Psoas muscle (tissue), 7 donors: ENCODE measurements at regions not wholly inside any gene's neighbourhood (a gene's known extent, or its start where the extent isn't known, plus 50 kb on each side); places are given as distances from the start of the nearest gene placed in this dataset.

Experiments used
- ATAC-seq, 4 donors: fragments of 200-7000 bp; cut with Tn5 transposase; one replicate each; pipeline ENCODE4 v1.9.1; 2020; ENCODE audit warnings: moderate library complexity in 3 of 4, mild to moderate bottlenecking in 2 of 4
- DNase-seq, 2 donors: peaks; one replicate each; pipeline ENCODE4 v3.0.0-alpha.2; 2020
- H3K27ac ChIP-seq: fragments of 200-600 bp; one replicate; pipeline ENCODE4 v1.8.0; 2022
- H3K27me3 ChIP-seq, 3 donors: fragments of 200-600 bp in 1 of 3; one replicate each; pipeline versions ENCODE4 v1.6.1 to v1.8.0; 2013 to 2022; ENCODE audit warnings: low read length in 2 of 3, mild to moderate bottlenecking in 2 of 3, moderate library complexity in 1 of 3; ENCODE audit not compliant: insufficient read depth in 3 of 3
- H3K36me3 ChIP-seq, 2 donors: fragments of 200-600 bp in 1 of 2; one replicate each; pipeline versions ENCODE4 v1.6.1 to v1.8.0; 2013 to 2022; ENCODE audit warnings: low read depth in 1 of 2, mild to moderate bottlenecking in 1 of 2, moderate library complexity in 1 of 2; ENCODE audit not compliant: insufficient read depth in 1 of 2
- H3K4me1 ChIP-seq: fragments of 200-600 bp; one replicate; pipeline ENCODE4 v1.8.0; 2022
- H3K4me3 ChIP-seq: fragments of 200-600 bp; one replicate; pipeline ENCODE4 v1.8.0; 2022; ENCODE audit warnings: mild to moderate bottlenecking
- H3K9me3 ChIP-seq: fragments of 200-600 bp; one replicate; pipeline ENCODE4 v1.8.0; 2022
- CTCF ChIP-seq: fragments of 200-600 bp; IDR thresholded peaks from one replicate; pipeline ENCODE4 v1.8.0; 2022; ENCODE audit warnings: antibody characterized with exemption
- WGBS, 3 donors: extraction: QIAGEN DNeasy Blood & Tissue Kit; methylation state at CpG; one replicate each; pipeline versions ENCODE4 v1.1.6 to v1.1.7; 2013; 5-methylcytosine and 5-hydroxymethylcytosine counted together
- intact Hi-C, 2 donors: fragments of 100-400 bp; cut with DNase I; formaldehyde crosslinking; loops; one replicate each; pipeline versions ENCODE4 v1.11.0 to v1.14.2; 2022
- donor health status: healthy with polysubstance abuse.
- donor health status: DM: no; HTN: no; CAD: no; lungs with moderate emphysema.
- donor health status: Bipolar disorder and iron deficiency.
- donor health status: healthy.
- donor health status: DM: yes; HTN: yes; CAD: no.
- donor health status: DM: no; HTN: no; CAD: no.
- donor health status: DM: yes; HTN: yes; CAD: no.

- TF ChIP-seq CTCF, result no peak
Measured at GRCh38 chr2:74755386-74755785, 78.5 kb upstream of the HK2 start.

DNA sequence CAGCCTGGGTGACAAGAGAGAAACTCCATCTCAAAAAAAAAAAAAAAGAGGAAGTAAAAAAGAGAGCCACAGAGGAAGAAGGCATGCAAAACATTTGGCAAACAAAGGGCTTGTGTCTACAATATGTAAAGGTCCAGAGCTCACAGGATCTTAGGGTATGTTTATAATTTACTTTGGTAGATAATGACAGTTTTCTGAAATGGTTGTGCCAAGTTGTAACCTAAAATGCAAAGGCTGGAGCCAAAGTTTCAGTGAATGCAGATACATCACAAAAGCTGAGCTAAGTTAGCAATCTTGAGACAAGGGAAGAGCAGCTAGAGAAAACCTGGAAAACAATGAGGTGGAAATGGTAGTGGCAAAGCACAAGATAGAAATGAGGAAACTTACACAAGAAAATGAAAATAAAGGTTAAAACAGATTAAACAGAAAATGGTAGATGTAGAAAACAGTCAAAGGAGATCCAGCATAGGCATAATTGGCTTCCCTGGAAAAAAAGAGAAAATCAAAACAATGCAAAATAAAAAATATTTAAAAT is 77.5 kb upstream of the HK2 start:
- Histone ChIP-seq H3K4me1 (no peaks in the 10 kb centered on the region), H3K27me3 (no peaks in the 10 kb centered on the region), H3K9me3 (peaks cover 15% of the 10 kb centered on the region), H3K36me3 (no peaks in the 10 kb centered on the region), H3K27ac (no peak overlapping the region), H3K4me3 (no peak overlapping the region)
- ATAC-seq, result no peak
- TF ChIP-seq CTCF, result no peak
- DNase-seq, result no peak
- intact Hi-C loops, result no loop called here

More at GRCh38 chr2:74755386-74755785, 78.5 kb upstream of the HK2 start:
- H3K4me3 ChIP-seq, result no peak overlapping the region
- peaks cover 15% of the 10 kb centered on the region for H3K9me3 ChIP-seq
- ATAC-seq (no peak), DNase-seq (no peak)
- H3K27me3 ChIP-seq, result no peaks in the 10 kb centered on the region
- no peaks in the 10 kb centered on the region for H3K36me3 ChIP-seq
- intact Hi-C loops, result no loop called here
- 80 to 84% (median 82%) methylated on average over 4 of the region's 4 CpGs for WGBS, 3 donors
- H3K4me1 ChIP-seq, result no peaks in the 10 kb centered on the region
- H3K27ac ChIP-seq, result no peak overlapping the region

GRCh38 chr2:74759986-74760385 is 73.9 kb upstream of the HK2 start:
- H3K36me3 ChIP-seq, result no peaks in the 10 kb centered on the region
- H3K4me3 ChIP-seq, result no peak overlapping the region
- no peak for TF ChIP-seq CTCF
- H3K4me1 ChIP-seq, result no peaks in the 10 kb centered on the region
- intact Hi-C loops, result no loop called here
- H3K27me3 ChIP-seq, result no peaks in the 10 kb centered on the region
- peaks cover 15% of the 10 kb centered on the region for H3K9me3 ChIP-seq
- H3K27ac ChIP-seq, result no peak overlapping the region
- ATAC-seq (no peak), DNase-seq (no peak)

- ATAC-seq, result no peak
- 73 to 85% (median 78%) methylated on average over 6 of the region's 6 CpGs for WGBS, 3 donors
- no peak for TF ChIP-seq CTCF
- Histone ChIP-seq H3K4me3 (no peak overlapping the region), H3K36me3 (no peaks in the 10 kb centered on the region), H3K27me3 (no peaks in the 10 kb centered on the region), H3K4me1 (no peaks in the 10 kb centered on the region), H3K9me3 (peaks cover 15% of the 10 kb centered on the region), H3K27ac (no peak overlapping the region)
- intact Hi-C loops, result no loop called here
- no peak for DNase-seq
Measured at GRCh38 chr2:74760875-74761630, 72.9 kb upstream of the HK2 start.

DNA sequence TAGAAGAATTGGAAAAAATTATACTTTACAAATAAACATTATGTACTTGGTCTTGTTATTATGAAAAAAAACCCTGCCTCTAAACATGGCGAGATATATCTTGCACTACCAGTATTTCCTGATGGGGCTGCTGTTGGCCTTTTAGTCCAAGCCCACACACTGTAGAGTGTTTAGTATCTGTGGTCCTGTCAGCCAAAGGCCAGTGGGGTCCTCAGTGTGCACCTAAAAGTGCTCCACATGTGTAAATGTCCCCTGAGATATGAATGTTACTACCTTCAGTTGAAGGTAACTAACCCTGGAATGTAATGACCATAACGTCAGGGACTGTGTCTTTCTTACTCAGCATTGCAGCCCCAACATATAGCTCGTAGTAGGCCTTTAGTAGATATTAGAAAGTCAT is 71.1 kb upstream of the HK2 start:
- ATAC-seq (no peak), DNase-seq (no peak)
- 86 to 92% (median 90%) methylated on average over 3 of the region's 3 CpGs for WGBS, 3 donors
- Histone ChIP-seq H3K4me1 (no peaks in the 10 kb centered on the region), H3K4me3 (no peak overlapping the region), H3K27ac (no peak overlapping the region), H3K36me3 (no peaks in the 10 kb centered on the region), H3K9me3 (peaks cover 5% of the 10 kb centered on the region), H3K27me3 (no peaks in the 10 kb centered on the region)
- peak; percentile 4 for TF ChIP-seq CTCF
- intact Hi-C loops, result no loop called here
